Panc1 (cell line): ENCODE measurements at regions not wholly inside any gene's neighbourhood (a gene's known extent, or its start where the extent isn't known, plus 50 kb on each side); places are given as distances from the start of the nearest gene placed in this dataset.

Experiments
- ATAC-seq: fragments of 200-7000 bp; cut with Tn5 transposase; 2 replicates; pipeline ENCODE4 v1.9.1; 2020; ENCODE audit warnings: mild to moderate bottlenecking, moderate library complexity
- BruUV-seq: library from RNA; stranded (reverse); fragments of 400-500 nt; replicated peaks from 2 replicates; lab custom pipeline; 2021; lab: Mats Ljungman, UMichigan
- CTCF ChIA-PET: fragments of 300-600 bp; sonication (Branson Sonifier 250); formaldehyde crosslinking; loops from one replicate; lab custom pipeline; 2022; ENCODE audit warnings: antibody characterized with exemption; lab: Charles Lee
- POLR2A ChIA-PET: fragments of 300-600 bp; sonication (Branson Sonifier 250); formaldehyde crosslinking; loops from one replicate; lab custom pipeline; 2022; ENCODE audit warnings: antibody characterized with exemption; lab: Charles Lee
- DNase-seq: peaks from one replicate; pipeline ENCODE4 v3.0.0-alpha.2; 2010; ENCODE audit warnings: low read depth, low spot score
- H3K27ac ChIP-seq: 2 replicates; pipeline ENCODE4 v1.5.1; 2011; ENCODE audit warnings: mild to moderate bottlenecking, low read length, inconsistent platforms
- H3K27me3 ChIP-seq: fragments of 200-500 bp; sonication (Bioruptor generic); 2 replicates; pipeline ENCODE4 v1.6.0; 2014; ENCODE audit warnings: low read length, inconsistent platforms; ENCODE audit not compliant: control insufficient read depth, insufficient read depth
- H3K36me3 ChIP-seq: fragments of 200-500 bp; sonication (Bioruptor generic); 2 replicates; pipeline ENCODE4 v1.5.1; 2014; ENCODE audit warnings: inconsistent platforms, mild to moderate bottlenecking, low read length, moderate library complexity; ENCODE audit not compliant: control insufficient read depth, insufficient read depth
- H3K4me1 ChIP-seq: 2 replicates; pipeline ENCODE4 v1.5.1; 2011; ENCODE audit warnings: inconsistent platforms, mild to moderate bottlenecking, low read length, moderate library complexity; ENCODE audit not compliant: control insufficient read depth, insufficient read depth
- H3K4me3 ChIP-seq, 2 experiments: 2 replicates each; pipeline ENCODE4 v1.5.1; 2011 to 2012; ENCODE audit warnings: low read depth in 2 of 2, low read length in 2 of 2, mild to moderate bottlenecking in 2 of 2, inconsistent platforms in 1 of 2, moderate library complexity in 1 of 2
- H3K9me3 ChIP-seq: fragments of 200-500 bp; sonication (Bioruptor generic); 2 replicates; pipeline ENCODE4 v1.5.1; 2014; ENCODE audit warnings: low read depth, mild to moderate bottlenecking, inconsistent platforms, low read length, moderate library complexity; ENCODE audit not compliant: control insufficient read depth, insufficient read depth
- CTCF ChIP-seq: fragments of 450-650 bp; IDR thresholded peaks from 2 replicates; pipeline ENCODE4 v1.5.1; 2017; ENCODE audit warnings: mild to moderate bottlenecking
- POLR2AphosphoS5 ChIP-seq: IDR thresholded peaks from 2 replicates; pipeline ENCODE4 v1.6.1; 2012; ENCODE audit warnings: mild to moderate bottlenecking, low read depth, low read length, moderate library complexity
- REST ChIP-seq, 2 experiments: IDR thresholded peaks; 2 replicates each; pipeline ENCODE4 v1.6.1; 2011 to 2012; ENCODE audit warnings: low read depth in 2 of 2, control low read depth in 1 of 2, low read length in 1 of 2, mild to moderate bottlenecking in 1 of 2, moderate library complexity in 1 of 2; ENCODE audit not compliant: insufficient read depth in 1 of 2
- SIN3A ChIP-seq: IDR thresholded peaks from 2 replicates; pipeline ENCODE4 v1.6.1; 2012; ENCODE audit warnings: low read depth, mild to moderate bottlenecking, low read length, moderate library complexity, borderline replicate concordance; ENCODE audit not compliant: insufficient read depth
- TCF7L2 ChIP-seq: IDR thresholded peaks from 2 replicates; pipeline ENCODE4 v1.6.1; 2011; ENCODE audit warnings: mild to moderate bottlenecking, low read depth, low read length, inconsistent platforms
- in situ Hi-C: cut with HindIII; loops from 2 replicates; pipeline ENCODE4 v1.10.0; 2016; ENCODE audit warnings: low sequenced_read_pairs, low pct_unique_long_range_greater_than_20kb
- intact Hi-C: fragments of 100-400 bp; cut with micrococcal nuclease; formaldehyde crosslinking; loops from one replicate; pipeline ENCODE4 v1.10.0; 2022; ENCODE audit not compliant: unreplicated experiment

GRCh38 chr6:93124006-93124632 is 295.2 kb downstream of the EPHA7 start:
- H3K27ac ChIP-seq = no peak overlapping the region
- DNase-seq = no peak
- no peak for ATAC-seq
- intact Hi-C loops (no loop called here), in situ Hi-C loops (no loop called here)
- H3K4me3 ChIP-seq = no peak overlapping the region
- ChIA-PET CTCF (no interaction called here), POLR2A (no interaction called here)
- H3K4me1 ChIP-seq = no peaks in the 10 kb centered on the region
- no peaks in the 10 kb centered on the region for H3K36me3 ChIP-seq
- no TSS peak for BruUV-seq
- TF ChIP-seq CTCF (no peak), REST (IDR thresholded peaks at IDR 0.05; ENCODE audit: insufficient read depth in 1 of 2, low read depth in 2 of 2, low read length in 1 of 2) (no peak), SIN3A (no peak), POLR2AphosphoS5 (no peak), TCF7L2 (no peak)
- H3K27me3 ChIP-seq = no peaks in the 10 kb centered on the region
- H3K9me3 ChIP-seq = no peaks in the 10 kb centered on the region

- in situ Hi-C loops (no loop called here), intact Hi-C loops (no loop called here)
- Histone ChIP-seq H3K9me3 (no peaks in the 10 kb centered on the region), H3K27ac (no peak overlapping the region), H3K27me3 (no peaks in the 10 kb centered on the region), H3K4me1 (no peaks in the 10 kb centered on the region), H3K4me3 (no peak overlapping the region), H3K36me3 (no peaks in the 10 kb centered on the region)
- TF ChIP-seq REST (IDR thresholded peaks at IDR 0.05; ENCODE audit: insufficient read depth in 1 of 2, low read depth in 2 of 2, low read length in 1 of 2) (no peak), POLR2AphosphoS5 (no peak), CTCF (no peak)
- ATAC-seq (no peak), DNase-seq (no peak)
- no TSS peak for BruUV-seq
- ChIA-PET CTCF (no interaction called here), POLR2A (no interaction called here)
Measured at GRCh38 chr6:93123585-93123984, 295.8 kb downstream of the EPHA7 start.
